ENCODE measurements at regions not wholly inside any gene's neighbourhood (a gene's known extent, or its start where the extent isn't known, plus 50 kb on each side); places are given as distances from the start of the nearest gene placed in this dataset.
"Not testable (repeated sequence)": the region's sequence is repeated elsewhere in the genome, so short reads cannot be mapped to it uniquely, and the experiment has no call there.

GRCh38 chr10:29730458-29730857 is 95.7 kb upstream of the SVIL start:
- DNase-seq (ENCODE audit: low read depth) = no peak

GRCh38 chr10:29728541-29729049 is 93.8 kb upstream of the SVIL start:
- DNase-seq (ENCODE audit: low read depth) = no peak

GRCh38 chr10:29725927-29726326 is 91.2 kb upstream of the SVIL start:
- DNase-seq (ENCODE audit: low read depth) = not testable (repeated sequence)

GRCh38 chr10:29725133-29725720 is 90.5 kb upstream of the SVIL start:
- peak; percentile 12 for DNase-seq (ENCODE audit: low read depth)

GRCh38 chr10:29723726-29724125 is 89.0 kb upstream of the SVIL start:
- no peak for DNase-seq (ENCODE audit: low read depth)

- no peak for DNase-seq (ENCODE audit: low read depth)
Observed at GRCh38 chr10:29722777-29723176, 88.0 kb upstream of the SVIL start.

- no peak for DNase-seq (ENCODE audit: low read depth)
Observed at GRCh38 chr10:29720149-29720548, 85.4 kb upstream of the SVIL start.

GRCh38 chr10:29719281-29719675 is 84.5 kb upstream of the SVIL start:
- DNase-seq (ENCODE audit: low read depth) = no peak

GRCh38 chr10:29715296-29715695 is 80.5 kb upstream of the SVIL start:
- peak; percentile 13 for DNase-seq (ENCODE audit: low read depth)

GRCh38 chr10:29714096-29714874 is 79.5 kb upstream of the SVIL start:
- peak; percentile 81 for DNase-seq (ENCODE audit: low read depth)

- no peak for DNase-seq (ENCODE audit: low read depth)
Observed at GRCh38 chr10:29713450-29713849, 78.7 kb upstream of the SVIL start.

- DNase-seq (ENCODE audit: low read depth) = no peak
Observed at GRCh38 chr10:29712108-29712507, 77.3 kb upstream of the SVIL start.

GRCh38 chr10:29710128-29710527 is 75.4 kb upstream of the SVIL start:
- DNase-seq (ENCODE audit: low read depth) = no peak

GRCh38 chr10:29709484-29710002 is 74.8 kb upstream of the SVIL start:
- DNase-seq (ENCODE audit: low read depth) = no peak

- no peak for DNase-seq (ENCODE audit: low read depth)
Observed at GRCh38 chr10:29703271-29703670, 68.5 kb upstream of the SVIL start.

- no peak for DNase-seq (ENCODE audit: low read depth)
Observed at GRCh38 chr10:29702273-29703164, 67.7 kb upstream of the SVIL start.

- no peak for DNase-seq (ENCODE audit: low read depth)
Observed at GRCh38 chr10:29701306-29701705, 66.5 kb upstream of the SVIL start.

- DNase-seq (ENCODE audit: low read depth) = peak; percentile 39
Observed at GRCh38 chr10:29699621-29700020, 64.8 kb upstream of the SVIL start.

- DNase-seq (ENCODE audit: low read depth) = no peak
Observed at GRCh38 chr10:29698773-29699490, 64.2 kb upstream of the SVIL start.

GRCh38 chr10:29696581-29696980 is 61.8 kb upstream of the SVIL start:
- DNase-seq (ENCODE audit: low read depth) = not testable (repeated sequence)

- no peak for DNase-seq (ENCODE audit: low read depth)
Observed at GRCh38 chr10:29694121-29694520, 59.4 kb upstream of the SVIL start.

All from M059J (cell line).